ENCODE measurements at regions not wholly inside any gene's neighbourhood (a gene's known extent, or its start where the extent isn't known, plus 50 kb on each side); places are given as distances from the start of the nearest gene placed in this dataset.
"Not testable (repeated sequence)": the region's sequence is repeated elsewhere in the genome, so short reads cannot be mapped to it uniquely, and the experiment has no call there.

GRCh38 chr6:119526561-119527230 is 177.1 kb upstream of the MAN1A1 start:
- FAIRE-seq: no peak

- no peak for FAIRE-seq
Measured at GRCh38 chr6:119524410-119524809, 174.8 kb upstream of the MAN1A1 start.

- FAIRE-seq: no peak
Measured at GRCh38 chr6:119523556-119523955, 174.0 kb upstream of the MAN1A1 start.

GRCh38 chr6:119521251-119521650 is 171.7 kb upstream of the MAN1A1 start:
- FAIRE-seq: no peak

- FAIRE-seq: no peak
Measured at GRCh38 chr6:119517428-119517827, 167.9 kb upstream of the MAN1A1 start.

GRCh38 chr6:119514345-119514744 is 164.8 kb upstream of the MAN1A1 start:
- FAIRE-seq: no peak

- no peak for FAIRE-seq
Measured at GRCh38 chr6:119511024-119511423, 161.5 kb upstream of the MAN1A1 start.

GRCh38 chr6:119510246-119510645 is 160.7 kb upstream of the MAN1A1 start:
- FAIRE-seq: no peak

- FAIRE-seq: no peak
Measured at GRCh38 chr6:119506631-119507174, 157.1 kb upstream of the MAN1A1 start.

- no peak for FAIRE-seq
Measured at GRCh38 chr6:119501798-119502483, 152.4 kb upstream of the MAN1A1 start.

- no peak for FAIRE-seq
Measured at GRCh38 chr6:119499797-119500196, 150.2 kb upstream of the MAN1A1 start.

GRCh38 chr6:119497988-119498727 is 148.6 kb upstream of the MAN1A1 start:
- FAIRE-seq: no peak

- no peak for FAIRE-seq
Measured at GRCh38 chr6:119495230-119495683, 145.7 kb upstream of the MAN1A1 start.

- no peak for FAIRE-seq
Measured at GRCh38 chr6:119493980-119494379, 144.4 kb upstream of the MAN1A1 start.

GRCh38 chr6:119491112-119491511 is 141.6 kb upstream of the MAN1A1 start:
- not testable (repeated sequence) for FAIRE-seq

GRCh38 chr6:119490050-119490449 is 140.5 kb upstream of the MAN1A1 start:
- FAIRE-seq: not testable (repeated sequence)

GRCh38 chr6:119484598-119484997 is 135.0 kb upstream of the MAN1A1 start:
- FAIRE-seq: no peak

GRCh38 chr6:119483908-119484307 is 134.3 kb upstream of the MAN1A1 start:
- FAIRE-seq: no peak

- no peak for FAIRE-seq
Measured at GRCh38 chr6:119482850-119483285, 133.3 kb upstream of the MAN1A1 start.

- FAIRE-seq: no peak
Measured at GRCh38 chr6:119481976-119482375, 132.4 kb upstream of the MAN1A1 start.

GRCh38 chr6:119480961-119481497 is 131.5 kb upstream of the MAN1A1 start:
- FAIRE-seq: no peak

GRCh38 chr6:119479860-119480655 is 130.5 kb upstream of the MAN1A1 start:
- no peak for FAIRE-seq
